IMR-90 (cell line): ENCODE measurements at regions not wholly inside any gene's neighbourhood (a gene's known extent, or its start where the extent isn't known, plus 50 kb on each side); places are given as distances from the start of the nearest gene placed in this dataset.

ENCODE experiments used
- BHLHE40 ChIP-seq: fragments of 150-350 bp; IDR thresholded peaks from 2 replicates; pipeline ENCODE4 v1.6.1; 2016; ENCODE audit warnings: mild to moderate bottlenecking, low read depth, low read length
- CTCF ChIP-seq: conservative IDR thresholded peaks from 2 replicates; pipeline ENCODE4 v1.5.1; 2012; ENCODE audit warnings: mild to moderate bottlenecking, low read depth, low read length, improper control_type of control experiment
- POLR2A ChIP-seq: IDR thresholded peaks from 2 replicates; pipeline ENCODE4 v1.6.1; 2012; ENCODE audit warnings: mild to moderate bottlenecking, low read depth, low read length
- RAD21 ChIP-seq: IDR thresholded peaks from 2 replicates; pipeline ENCODE4 v1.6.1; 2012; ENCODE audit warnings: low read length, improper control_type of control experiment
- RCOR1 ChIP-seq: IDR thresholded peaks from 2 replicates; pipeline ENCODE4 v1.6.1; 2012; ENCODE audit warnings: mild to moderate bottlenecking, low read length, improper control_type of control experiment; ENCODE audit not compliant: insufficient replicate concordance

- TF ChIP-seq CTCF (no peak), RAD21 (no peak), BHLHE40 (no peak), POLR2A (no peak), RCOR1 (no peak)
Measured at GRCh38 chr2:49577041-49577440, 422.7 kb upstream of the FSHR start.
